ENCODE measurements at regions not wholly inside any gene's neighbourhood (a gene's known extent, or its start where the extent isn't known, plus 50 kb on each side); places are given as distances from the start of the nearest gene placed in this dataset.

DNA sequence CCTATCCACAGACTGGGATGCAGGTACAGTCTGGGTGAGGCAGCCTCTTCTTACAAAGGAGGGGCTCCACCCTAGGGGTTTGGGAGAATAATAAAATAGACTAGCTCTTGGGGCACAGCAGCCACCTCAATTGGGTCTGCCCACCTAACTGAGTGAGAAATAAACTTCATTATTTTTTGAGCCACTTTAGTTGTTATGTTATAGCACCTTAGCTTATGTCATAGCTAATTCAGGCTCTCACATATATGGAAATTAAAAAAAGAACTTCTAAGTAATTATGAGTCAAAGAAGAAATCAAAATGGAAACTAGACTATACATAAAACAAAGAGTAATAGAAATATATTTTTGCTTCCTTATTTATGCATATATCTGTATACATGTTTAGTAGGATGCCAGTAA lies 318.5 kb upstream of the B3GALT2 start:
- no peak for DNase-seq (ENCODE audit: low spot score)

DNA sequence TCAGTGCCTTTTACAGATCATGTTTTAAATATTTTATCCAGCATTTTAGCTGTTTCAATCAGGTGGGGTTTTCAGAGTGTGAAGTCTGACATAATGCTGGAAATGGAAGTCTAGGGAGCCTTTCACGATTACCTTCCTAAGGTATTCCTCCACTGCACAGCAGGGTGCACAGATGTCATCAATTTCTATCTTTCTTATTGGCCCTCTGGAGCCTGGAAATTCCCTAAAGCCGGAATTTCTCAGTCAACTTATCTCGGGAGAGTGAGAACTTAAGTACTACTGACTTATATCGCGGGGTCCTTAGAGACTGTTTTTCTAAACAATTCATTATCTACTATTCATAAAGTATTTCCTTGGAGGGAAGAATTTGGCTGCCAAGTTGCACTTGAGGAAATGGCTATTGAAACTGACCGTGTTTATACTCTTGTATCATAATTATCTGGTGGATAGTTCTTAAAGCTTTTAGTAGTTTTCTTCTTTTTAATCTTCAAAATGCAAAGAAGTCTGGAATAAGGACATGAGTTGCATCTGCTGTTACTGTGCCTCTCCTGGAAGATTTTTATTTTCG lies 311.8 kb upstream of the B3GALT2 start:
- DNase-seq (ENCODE audit: low spot score), result no peak

DNA sequence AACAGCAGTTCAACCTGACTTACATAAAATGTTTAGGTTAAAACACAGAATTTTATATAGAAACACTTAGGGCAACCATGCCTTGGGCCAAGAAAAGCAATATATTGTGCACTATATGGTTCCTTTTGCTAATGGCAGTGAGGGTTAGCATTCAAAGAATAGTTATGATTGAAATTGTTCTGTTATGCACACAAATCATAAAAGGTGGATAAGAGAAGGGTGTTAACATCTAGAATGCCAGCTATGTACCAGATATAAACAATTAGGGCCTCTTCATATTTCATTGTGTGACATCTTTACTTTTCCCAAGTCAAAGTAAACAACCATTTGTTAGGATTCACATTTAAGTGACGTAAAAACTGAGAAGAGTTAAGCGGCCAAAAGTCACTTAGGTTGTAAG lies 308.0 kb upstream of the B3GALT2 start:
- no peak for DNase-seq (ENCODE audit: low spot score)

DNA sequence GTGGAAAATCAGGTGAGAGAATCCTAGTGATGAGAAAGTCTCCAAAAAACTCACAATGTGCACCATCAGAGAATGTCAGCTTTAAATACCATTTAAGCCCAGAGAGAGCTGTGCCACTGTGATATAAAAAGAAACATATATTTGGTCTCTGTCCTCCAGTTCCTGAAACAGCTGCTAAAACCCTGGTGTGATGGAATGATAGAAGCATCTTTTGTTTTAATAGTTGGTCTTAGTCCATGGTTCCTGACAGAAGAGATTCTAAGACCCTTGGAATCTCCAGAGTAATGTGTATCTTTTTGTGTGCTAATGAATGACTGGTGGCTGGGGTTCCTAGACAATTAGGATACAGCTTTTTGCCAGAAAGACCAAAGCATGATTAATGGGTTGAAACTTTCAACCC lies 302.8 kb upstream of the B3GALT2 start:
- DNase-seq (ENCODE audit: low spot score), result no peak

DNA sequence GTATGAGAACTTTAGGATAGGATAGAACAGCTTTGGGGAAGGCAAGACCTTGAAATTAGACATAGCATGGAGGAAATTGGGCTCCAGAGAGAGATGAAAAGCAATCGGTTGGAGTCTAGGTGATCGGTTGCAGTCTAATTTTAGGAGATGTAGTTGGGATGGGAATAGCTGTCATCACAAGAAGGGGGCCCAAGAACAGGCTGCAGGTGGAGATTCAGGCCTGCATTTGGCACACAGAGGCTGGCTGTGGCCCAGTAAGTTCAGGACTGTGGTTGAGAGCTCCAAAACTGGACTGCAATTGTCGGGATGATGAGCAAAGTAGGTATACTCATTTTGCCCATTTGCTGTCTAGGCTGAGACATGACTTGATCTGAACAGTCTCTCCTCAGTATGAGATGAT lies 301.3 kb upstream of the B3GALT2 start:
- DNase-seq (ENCODE audit: low spot score), result no peak

DNA sequence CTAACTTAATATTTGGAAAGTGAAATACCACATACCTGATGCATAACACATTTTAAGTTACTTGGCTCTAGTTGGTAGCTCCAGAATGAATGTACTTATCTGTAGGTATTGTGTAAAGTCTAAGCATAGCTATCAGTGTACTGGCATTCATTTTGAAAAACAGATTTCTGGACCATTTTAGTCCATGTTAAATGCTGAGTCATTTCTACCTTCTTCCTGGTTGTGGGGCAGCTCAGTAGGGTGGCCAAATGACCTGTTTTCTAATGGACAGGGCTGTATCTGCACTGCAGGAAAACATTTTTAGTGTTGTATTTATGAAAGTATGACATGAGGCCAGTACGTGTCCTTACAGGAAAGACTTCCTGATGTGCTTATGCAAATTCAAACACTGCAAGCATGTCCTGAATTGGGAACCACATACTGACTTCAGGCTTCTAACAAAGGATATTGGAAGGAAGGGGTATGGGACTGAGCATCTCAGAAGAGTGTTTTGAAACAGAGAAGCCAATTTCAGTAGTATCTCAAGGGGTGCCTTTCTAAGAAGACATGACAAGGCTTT lies 300.3 kb upstream of the B3GALT2 start:
- DNase-seq (ENCODE audit: low spot score), result no peak

DNA sequence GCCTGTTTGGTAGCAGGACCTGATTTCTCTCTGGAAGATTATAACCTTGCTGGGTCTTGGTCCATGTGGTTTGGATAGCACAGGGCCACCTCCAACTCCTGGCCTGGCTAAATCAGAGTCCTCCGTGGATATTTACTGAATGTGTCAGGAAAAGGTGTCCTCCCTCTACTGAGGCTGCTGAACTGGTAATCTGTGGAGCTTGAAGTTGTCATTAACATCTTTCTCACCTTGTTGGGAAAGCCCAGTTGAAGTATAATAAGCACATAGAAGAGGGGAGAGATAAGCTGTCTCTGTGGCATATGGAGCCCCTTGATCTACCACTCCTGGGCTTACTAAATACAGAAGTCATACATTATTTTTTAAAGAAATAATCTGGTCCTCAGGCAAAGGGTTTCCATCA lies 294.3 kb upstream of the B3GALT2 start:
- no peak for DNase-seq (ENCODE audit: low spot score)

DNA sequence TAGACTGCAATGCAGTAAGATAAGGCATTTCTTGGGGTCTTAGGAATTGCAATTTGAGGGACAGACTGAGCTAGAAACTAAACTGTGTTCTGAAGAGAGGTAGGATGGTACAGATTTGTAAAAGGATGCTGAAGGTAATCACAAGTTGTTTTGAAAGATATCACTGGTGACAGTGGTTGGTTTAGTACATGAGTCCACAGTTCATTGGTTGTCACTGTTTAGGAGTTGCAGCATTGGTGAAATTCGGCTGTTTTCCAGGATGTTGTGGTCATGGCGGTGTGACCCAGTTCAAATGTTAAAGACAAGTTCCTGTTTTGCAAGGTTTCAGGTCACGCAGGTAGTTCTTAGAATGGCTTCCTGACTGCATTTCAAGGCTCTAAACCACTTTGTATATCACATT lies 292.8 kb upstream of the B3GALT2 start:
- DNase-seq (ENCODE audit: low spot score), result no peak

DNA sequence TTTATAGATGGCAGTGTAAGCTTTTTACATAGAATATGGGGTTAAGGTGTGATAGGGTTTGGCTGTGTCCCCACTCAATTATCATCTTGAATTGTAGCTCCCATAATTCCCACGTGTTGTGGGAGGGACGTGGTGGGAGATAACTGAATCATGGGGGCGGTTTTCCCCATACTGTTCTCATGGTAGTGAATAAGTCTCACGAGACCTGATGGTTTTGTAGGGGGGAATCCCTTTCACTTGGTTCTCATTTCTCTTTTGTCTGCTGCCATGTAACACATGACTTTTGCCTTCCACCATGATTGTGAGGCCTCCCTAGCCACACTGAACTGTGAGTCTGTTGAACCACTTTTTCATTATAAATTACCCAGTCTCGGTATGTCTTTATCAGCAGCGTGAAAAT lies 290.3 kb upstream of the B3GALT2 start:
- DNase-seq (ENCODE audit: low spot score), result no peak

DNA sequence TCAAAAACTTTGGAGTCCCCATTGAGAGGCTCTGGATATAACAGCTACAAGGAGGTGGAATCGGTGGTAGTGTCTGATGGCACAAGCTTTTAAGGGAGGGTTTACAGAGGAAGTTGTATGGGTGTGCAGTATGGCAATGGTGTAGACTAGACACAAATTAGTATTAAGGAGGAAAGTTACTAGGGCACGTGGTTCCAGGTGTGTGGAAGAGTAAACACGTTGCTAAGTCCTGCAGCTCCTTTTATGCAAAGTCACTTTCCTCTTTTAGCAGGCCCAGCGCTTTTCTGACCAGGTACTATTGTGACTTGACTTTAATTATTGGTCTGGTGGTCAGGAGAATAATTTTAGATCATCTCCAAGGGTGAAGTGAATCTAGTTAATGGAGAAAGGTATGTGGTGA lies 287.5 kb upstream of the B3GALT2 start:
- no peak for DNase-seq (ENCODE audit: low spot score)

DNA sequence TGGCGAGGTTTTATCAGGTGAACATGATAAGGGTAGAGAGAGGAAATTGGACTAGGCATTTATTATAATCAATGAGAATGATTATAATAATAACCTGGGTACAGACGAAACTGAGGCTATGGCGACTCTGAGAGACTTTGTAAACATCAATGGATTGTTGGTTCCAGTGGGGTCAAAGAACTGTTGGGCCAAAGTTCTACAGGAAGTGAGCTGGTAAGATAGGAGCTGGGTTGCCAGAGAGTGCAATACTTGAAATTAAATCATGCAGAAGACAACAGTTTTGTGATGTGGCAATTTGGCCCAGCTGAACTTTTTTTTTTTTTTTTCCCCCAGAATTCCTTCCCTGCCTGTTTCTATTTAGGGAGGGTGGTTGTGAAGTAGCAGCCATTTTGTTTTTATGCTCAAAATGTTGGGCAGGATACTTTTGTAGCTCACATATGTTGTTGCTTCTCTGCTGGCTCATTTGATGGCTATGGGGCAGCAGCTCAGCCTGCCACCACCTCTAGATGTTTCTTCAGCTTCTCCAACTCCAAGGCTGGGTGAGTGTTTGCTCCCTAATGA lies 286.5 kb upstream of the B3GALT2 start:
- DNase-seq (ENCODE audit: low spot score), result no peak

DNA sequence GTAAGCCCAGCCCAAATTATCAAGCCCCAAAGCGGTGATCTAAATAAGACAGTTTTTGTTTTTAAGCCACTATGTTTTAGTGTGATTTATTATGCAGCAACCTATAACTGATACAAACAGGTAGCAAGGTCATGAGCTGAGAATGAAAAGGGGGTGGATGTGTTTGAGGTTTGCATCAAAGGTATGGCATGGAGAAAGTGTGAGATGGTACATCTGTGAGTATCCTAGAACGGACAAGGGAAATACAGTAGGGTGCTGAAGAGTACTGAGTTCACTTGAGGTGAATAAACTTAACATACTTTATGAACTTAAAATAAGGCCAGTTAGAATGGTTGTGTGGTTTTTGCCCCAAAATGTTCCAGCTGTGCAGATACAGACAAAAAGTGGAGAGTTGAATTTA lies 286.0 kb upstream of the B3GALT2 start:
- no peak for DNase-seq (ENCODE audit: low spot score)

DNA sequence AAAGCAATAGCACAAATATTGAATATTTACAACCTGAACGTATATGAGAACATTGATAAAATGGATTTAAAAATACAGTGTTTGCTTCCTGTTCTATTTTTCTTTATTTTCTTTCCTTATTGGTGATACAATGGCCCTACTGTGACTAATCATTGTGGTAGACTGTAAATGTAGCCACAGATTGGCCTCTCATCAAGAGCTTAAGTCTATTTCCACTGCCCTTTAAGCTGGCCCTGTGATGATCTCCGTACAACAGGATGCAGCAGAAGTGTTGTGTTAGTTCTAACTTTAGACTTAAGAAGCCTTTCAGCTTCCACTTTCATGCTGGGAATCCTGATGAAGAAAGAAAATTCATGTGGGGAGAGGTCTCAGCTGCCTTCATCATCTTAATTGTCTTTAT lies 285.6 kb upstream of the B3GALT2 start:
- no peak for DNase-seq (ENCODE audit: low spot score)

DNA sequence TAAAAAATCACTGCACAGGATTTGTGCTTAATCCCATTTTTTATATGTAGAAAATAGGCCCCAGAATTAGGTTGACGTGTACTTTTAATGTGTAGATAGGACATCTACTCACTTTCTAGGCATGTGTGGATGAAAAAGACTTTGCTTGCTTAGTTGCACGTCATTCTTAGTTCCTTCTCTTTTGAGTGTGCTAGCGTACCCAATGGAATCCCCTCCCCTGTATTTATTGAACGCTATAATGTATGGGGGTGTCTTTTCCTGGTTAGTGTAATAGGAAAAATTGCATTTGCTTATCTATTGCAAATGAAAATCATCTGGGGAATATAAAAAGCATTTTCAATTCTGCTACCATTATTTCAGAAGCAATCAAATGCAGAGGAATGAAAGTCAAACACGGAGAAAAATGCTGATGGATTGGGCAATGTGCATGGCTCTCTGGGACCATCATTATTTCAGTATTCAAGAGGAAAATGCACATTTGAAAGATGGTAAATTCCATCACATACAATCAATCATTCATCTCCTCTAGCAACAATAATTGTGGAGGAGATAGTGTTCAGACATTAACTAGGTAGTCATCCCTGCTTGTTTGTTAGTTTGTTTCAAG lies 277.0 kb upstream of the B3GALT2 start:
- DNase-seq (ENCODE audit: low spot score), result no peak

DNA sequence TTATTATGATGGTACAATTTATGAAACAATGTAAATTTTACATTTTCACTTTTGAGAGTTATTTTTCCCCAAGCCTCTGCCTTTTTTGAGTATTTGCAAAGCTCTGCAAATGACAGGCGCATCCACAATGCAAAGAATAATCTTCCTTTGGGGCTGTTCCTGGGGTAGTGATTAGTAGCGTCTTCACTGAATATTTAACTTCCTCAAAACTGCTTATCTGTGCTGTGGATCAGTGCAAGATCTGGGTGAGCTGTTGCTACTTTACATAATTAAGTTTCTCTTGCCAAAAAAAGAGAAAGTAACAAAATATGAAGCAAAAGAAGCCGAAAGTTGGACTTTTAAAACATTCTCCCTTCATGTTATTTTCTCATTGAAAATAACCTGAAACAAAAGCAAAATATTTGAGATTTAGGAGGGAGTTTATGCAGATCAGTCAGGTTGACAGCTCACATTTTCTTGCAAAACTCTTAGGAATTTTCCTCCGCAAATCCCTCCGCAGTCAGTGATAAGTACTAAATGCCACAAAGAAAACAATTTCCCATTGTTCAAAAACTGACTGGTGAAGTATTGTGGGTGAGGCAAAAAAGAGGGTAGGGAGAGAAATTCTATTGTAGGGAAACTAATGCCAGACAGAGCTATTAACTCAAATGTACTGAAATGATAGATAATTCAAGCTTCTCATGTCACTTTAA lies 276.4 kb upstream of the B3GALT2 start:
- no peak for DNase-seq (ENCODE audit: low spot score)

DNA sequence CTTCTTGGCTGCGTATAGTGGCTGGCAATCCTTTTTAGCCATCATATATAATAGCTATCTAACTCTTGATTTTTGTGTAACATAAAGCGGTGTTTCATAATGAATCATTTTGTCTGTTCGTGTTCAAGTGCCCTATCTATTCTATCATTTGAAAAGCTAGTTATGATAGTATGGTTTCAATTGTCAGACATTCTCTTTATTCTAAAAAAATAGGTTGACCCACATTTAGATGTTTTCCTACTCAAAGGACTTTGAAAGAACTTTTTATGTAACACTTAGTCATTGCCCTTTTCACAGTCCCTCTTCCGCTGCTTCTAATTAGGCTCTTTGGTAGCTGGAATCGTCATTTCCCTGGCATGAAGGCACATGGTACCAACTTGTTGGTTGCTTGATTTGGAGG lies 272.2 kb upstream of the B3GALT2 start:
- no peak for DNase-seq (ENCODE audit: low spot score)

DNA sequence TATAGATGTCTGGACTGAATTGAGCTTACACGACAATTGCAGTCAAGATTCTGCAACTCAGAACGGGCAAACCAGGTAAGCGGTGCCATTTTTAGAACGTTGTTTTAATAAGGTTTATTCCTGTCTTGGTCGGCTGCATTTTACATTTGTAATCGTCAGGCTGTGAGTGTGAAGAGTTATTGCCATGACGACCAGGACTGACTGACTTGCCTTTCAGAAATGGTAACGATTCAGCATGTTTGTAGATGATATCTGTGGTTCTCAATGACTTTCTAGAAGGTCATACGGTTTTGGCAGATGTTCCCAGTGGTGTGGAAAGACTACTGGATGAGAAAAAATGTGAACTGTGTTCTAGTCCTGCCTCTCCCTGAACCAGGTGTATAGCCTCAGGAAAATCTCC lies 271.3 kb upstream of the B3GALT2 start:
- DNase-seq (ENCODE audit: low spot score), result no peak

DNA sequence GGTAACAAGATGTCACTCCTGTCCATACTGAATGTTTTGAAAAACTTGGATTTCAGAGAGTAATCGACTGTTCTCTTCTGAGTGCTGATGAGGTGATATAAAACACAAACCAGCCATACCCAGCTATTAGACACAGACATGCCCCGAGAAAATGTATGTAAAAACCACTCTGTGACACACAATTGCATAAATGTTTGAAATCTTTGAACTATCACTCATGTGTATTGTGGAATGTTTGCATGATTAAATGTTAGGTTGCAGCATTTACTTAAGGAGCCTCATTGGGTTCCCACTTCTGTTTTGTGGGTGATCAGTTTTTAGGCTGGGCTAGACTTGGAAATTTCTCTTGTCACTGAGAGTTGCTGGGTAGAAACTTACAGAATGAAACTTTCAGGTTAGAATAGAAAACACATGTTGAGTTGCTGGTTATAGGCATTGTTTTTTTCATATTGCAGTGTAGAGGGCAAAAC lies 270.4 kb upstream of the B3GALT2 start:
- DNase-seq (ENCODE audit: low spot score), result no peak

DNA sequence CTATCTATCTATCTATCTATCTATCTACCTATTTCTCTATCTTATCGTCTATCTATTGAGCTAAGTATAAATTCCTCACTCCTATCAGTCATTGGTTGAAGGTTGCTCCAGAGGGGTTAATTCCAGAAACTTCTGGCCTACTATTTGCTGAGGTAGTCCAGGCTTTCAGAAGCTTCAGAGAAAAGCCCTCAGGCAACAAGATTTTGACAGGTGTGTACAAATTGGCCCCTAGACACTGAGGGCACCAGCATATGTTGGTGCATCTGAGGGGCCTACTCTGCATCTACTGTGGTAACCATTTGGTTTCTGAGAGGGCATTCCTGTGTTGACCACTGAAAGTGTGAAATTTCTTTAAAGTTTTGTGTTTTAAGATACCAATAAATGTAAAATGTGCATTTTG lies 265.2 kb upstream of the B3GALT2 start:
- DNase-seq (ENCODE audit: low spot score), result no peak

DNA sequence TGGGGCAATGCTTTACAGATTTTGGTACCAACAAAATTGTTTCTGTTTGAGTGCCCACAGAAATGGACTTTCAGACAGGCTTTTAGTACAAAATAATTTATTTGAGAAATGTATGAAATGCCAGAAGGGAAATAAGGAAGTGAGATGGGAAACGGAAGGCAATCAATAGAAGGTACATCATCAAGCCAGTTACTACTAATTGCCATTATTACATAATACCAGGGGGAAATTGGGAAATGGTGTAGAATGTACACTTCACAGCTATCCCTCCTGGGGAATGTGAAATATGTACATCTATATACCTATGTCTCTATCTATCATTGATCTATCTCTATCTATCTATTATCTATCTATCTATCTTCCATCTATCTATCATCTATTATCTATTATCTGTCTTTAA lies 264.6 kb upstream of the B3GALT2 start:
- no peak for DNase-seq (ENCODE audit: low spot score)

DNA sequence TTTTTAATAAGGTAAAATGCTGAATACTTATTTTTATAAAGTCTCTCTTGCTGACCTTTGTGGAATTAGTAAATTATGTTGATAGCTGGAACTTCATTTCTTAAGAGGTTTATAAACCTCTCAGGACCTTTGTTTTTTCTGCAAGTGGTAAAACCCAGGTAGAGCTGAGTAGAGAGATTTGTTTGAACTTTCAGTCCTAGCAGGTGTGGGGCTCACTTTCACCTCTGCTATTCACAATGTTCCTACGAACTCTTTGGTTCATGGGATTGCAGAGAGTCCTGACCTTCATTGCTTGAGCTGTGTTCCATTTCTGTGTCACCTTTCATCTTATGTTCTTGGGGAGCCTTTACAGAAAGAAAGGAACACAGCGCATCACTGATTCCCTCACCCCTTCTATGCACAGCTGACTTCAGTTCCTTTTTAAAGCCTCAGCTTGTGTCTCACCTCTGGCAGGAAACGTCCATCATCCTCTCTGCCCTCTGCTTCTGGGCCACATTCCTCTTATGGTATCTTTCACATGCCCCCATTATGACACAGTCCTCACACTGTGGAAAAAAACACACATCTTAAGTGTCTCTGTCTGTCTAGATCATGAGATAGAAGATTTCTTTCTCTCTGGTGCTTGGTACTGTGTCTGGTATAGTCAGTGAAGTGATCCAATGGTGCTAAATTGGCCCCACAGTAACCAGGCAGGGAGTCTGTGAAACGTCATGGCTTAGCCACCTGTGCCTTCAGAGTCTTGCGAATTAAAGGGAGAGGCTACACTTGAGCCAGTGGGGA lies 262.5 kb upstream of the B3GALT2 start:
- no peak for DNase-seq (ENCODE audit: low spot score)

DNA sequence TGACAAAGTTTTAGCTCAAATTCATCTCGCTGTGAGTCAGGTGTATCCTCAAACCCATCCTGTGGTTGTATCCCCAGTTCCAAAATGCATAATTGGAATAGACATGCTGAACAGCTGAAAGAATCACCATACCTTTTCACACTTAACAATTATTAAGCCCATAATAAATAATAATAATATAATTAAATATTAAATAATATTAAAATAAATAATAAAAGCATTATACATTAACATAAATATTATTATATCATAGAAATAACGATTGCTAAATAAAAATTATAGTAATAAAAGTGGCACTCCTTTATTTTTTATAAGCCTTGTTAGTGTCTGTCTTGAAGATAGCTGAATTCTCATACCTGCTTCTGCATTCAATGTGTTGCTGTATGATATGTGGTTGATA lies 257.5 kb upstream of the B3GALT2 start:
- no peak for DNase-seq (ENCODE audit: low spot score)
